GM18873 (cell line): ENCODE measurements at regions not wholly inside any gene's neighbourhood (a gene's known extent, or its start where the extent isn't known, plus 50 kb on each side); places are given as distances from the start of the nearest gene placed in this dataset.

Experiments used
- ATAC-seq: cut with Tn5 transposase; IDR thresholded peaks from one replicate; pipeline ENCODE4 v1.9.1; 2021; ENCODE audit warnings: mild to moderate bottlenecking, moderate library complexity, moderate number of reproducible peaks; ENCODE audit not compliant: unreplicated experiment, low FRiP score

DNA sequence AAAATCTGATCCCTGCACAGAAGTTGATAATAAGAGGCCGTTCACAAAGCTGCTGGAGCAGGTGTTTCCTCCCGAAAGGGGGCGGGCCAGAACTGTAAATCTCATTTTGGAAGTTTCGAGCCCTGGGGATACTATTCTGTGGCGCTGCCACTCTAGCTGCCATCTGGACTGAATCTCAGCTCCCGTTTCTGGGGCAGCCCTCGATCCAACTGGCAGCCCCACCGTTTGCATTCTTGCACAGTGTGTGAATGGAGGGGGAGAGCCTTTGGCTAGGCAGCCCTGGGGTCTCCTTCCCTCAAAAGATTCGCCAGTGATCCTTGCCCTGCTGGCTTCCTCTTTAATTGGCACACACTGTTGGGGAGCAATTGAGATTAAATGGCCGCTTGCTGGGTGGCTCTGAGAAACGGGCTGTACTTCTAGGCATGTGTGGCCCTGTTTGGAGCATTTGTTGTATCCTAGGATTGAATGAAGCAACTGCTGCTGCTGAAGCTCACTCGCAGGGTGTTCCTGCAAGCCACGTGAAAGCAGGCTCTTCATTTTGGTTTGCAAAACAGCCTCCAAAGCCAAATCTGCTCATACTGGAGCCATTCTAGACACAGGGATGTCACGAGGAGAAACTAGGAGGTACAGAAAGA is 57.2 kb upstream of the TOPAZ1 start:
- no peak for ATAC-seq

DNA sequence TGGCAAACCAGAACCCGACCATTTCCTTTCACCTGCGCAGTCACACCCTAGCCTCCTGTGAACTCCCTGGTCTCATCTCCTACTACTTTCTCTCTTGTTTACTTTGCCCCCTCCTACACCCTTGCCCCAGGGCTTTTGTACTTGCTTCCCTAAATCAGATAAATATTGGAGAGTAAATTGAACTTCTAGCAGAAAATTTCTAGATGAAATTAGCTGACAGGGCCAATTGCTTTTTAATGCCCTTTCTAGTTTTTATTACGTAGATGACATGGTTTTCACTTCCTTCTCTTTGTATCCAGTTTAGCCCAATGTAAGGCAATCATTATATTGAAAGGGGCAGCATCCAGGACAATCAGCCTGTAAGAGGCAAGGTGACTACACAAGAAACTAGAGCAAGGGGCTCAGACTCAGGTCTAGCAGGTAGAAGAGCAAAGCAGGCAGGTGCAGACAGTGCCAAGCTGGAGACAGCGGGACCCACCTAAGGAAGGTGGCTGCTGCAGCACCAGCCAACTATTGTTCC is 56.2 kb upstream of the TOPAZ1 start:
- no peak for ATAC-seq

DNA sequence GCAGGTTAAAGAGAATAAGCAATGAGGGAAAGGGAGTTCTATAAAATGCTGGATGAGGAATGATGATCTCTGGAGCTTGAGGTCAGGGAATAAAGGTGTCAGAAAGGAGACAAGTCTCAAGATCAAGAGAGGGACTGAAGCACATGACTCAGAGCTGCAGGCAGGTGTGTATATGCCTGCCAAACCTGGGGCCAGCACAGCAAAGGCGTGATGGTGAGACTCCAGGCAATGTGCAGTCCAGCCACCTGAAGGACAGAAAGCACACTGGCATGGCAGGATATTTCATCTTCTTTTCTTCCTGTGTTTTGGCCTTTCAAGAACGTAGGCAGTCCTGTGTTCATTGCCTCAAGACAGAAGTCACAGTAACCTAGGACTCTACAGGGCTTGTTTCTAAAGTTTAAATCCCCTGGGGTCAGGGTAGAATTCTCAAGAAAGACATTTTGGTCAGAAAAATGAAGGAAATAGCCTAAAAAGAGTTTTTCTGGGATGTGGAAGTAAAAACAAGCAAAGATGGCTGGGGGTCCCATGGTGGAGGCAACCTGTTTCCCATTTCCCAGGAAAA is 55.5 kb upstream of the TOPAZ1 start:
- ATAC-seq = no peak

DNA sequence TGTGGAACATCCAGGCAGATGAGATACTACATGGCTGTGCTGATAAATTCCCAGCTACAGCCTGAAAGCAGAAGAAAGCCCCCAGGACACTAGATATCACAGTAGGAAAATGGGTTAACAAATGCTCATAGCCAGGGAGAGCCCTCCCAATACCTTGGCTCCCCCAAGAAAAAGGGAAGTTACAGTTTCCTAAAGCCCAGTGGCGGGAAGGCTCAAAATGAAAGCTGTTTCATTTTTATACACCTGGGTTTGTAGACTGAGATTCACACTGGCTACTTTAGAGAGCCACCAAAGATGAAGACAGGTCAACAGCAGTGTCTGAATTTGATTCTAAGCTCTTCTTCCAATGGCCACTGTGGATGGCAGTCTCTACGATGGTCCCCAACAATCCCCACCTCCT is 55.0 kb upstream of the TOPAZ1 start:
- ATAC-seq = no peak
